Activated CD4-positive, alpha-beta T cell treated with anti-CD3 and anti-CD28 coated beads, Interleukin-2, Interleukin-6, amounts not matched to agents 100 ng/mL and 50 ng/mL, durations not matched to agents 16 hours and 8 hours (primary cell): ENCODE measurements at regions not wholly inside any gene's neighbourhood (a gene's known extent, or its start where the extent isn't known, plus 50 kb on each side); places are given as distances from the start of the nearest gene placed in this dataset.
A peak's percentile ranks its signal among the peaks of the same experiment; 100 is the strongest.

Source experiments
- DNase-seq: peaks from one replicate; pipeline ENCODE4 v3.0.0-alpha.2; 2020

- DNase-seq: no peak
Measured at GRCh38 chr6:142683714-142684141, 261.2 kb downstream of the HIVEP2 start.

GRCh38 chr6:142684371-142684770 lies 260.6 kb downstream of the HIVEP2 start:
- DNase-seq: no peak

GRCh38 chr6:142685852-142686506 lies 259.0 kb downstream of the HIVEP2 start:
- DNase-seq: no peak

- no peak for DNase-seq
Measured at GRCh38 chr6:142686507-142686887, 258.5 kb downstream of the HIVEP2 start.

GRCh38 chr6:142692942-142693341 lies 252.0 kb downstream of the HIVEP2 start:
- DNase-seq: peak; percentile 71

GRCh38 chr6:142693441-142693840 lies 251.5 kb downstream of the HIVEP2 start:
- DNase-seq: no peak

GRCh38 chr6:142694054-142694453 lies 250.9 kb downstream of the HIVEP2 start:
- no peak for DNase-seq

- no peak for DNase-seq
Measured at GRCh38 chr6:142695016-142695415, 250.0 kb downstream of the HIVEP2 start.

- no peak for DNase-seq
Measured at GRCh38 chr6:142696123-142697000, 248.6 kb downstream of the HIVEP2 start.

- DNase-seq: no peak
Measured at GRCh38 chr6:142697001-142697335, 248.0 kb downstream of the HIVEP2 start.

GRCh38 chr6:142697922-142698321 lies 247.1 kb downstream of the HIVEP2 start:
- no peak for DNase-seq

- DNase-seq: no peak
Measured at GRCh38 chr6:142698751-142699150, 246.2 kb downstream of the HIVEP2 start.

GRCh38 chr6:142699391-142699790 lies 245.6 kb downstream of the HIVEP2 start:
- no peak for DNase-seq

- DNase-seq: no peak
Measured at GRCh38 chr6:142700032-142700431, 244.9 kb downstream of the HIVEP2 start.

- DNase-seq: no peak
Measured at GRCh38 chr6:142700671-142701312, 244.2 kb downstream of the HIVEP2 start.
